GM23338 (cell line): ENCODE measurements at regions not wholly inside any gene's neighbourhood (a gene's known extent, or its start where the extent isn't known, plus 50 kb on each side); places are given as distances from the start of the nearest gene placed in this dataset.
A peak's percentile ranks its signal among the peaks of the same experiment; 100 is the strongest.
"Not testable (repeated sequence)": the region's sequence is repeated elsewhere in the genome, so short reads cannot be mapped to it uniquely, and the experiment has no call there.

ENCODE experiments used
- ATAC-seq: fragments of 200-7000 bp; cut with Tn5 transposase; 3 replicates; pipeline ENCODE4 v1.9.1; 2020
- DNase-seq: peaks from one replicate; pipeline ENCODE4 v3.0.0-alpha.2; 2015; ENCODE audit warnings: low spot score
- H2AFZ ChIP-seq: fragments of 200-600 bp; sonication (generic); 2 replicates; pipeline ENCODE4 v1.8.0; 2016; ENCODE audit warnings: antibody characterized with exemption, mild to moderate bottlenecking, moderate library complexity
- H3F3A ChIP-seq: fragments of 200-600 bp; sonication (generic); replicated peaks from 2 replicates; pipeline ENCODE4 v1.8.0; 2017; ENCODE audit warnings: antibody characterized with exemption, mixed run types, low read depth
- H3K27ac ChIP-seq: fragments of 200-600 bp; sonication (generic); 2 replicates; pipeline ENCODE4 v1.6.1; 2016; ENCODE audit warnings: low read depth
- H3K27me3 ChIP-seq: fragments of 200-600 bp; sonication (generic); 2 replicates; pipeline ENCODE4 v1.8.0; 2016; ENCODE audit warnings: mild to moderate bottlenecking, mixed run types, moderate library complexity; ENCODE audit not compliant: insufficient read depth
- H3K36me3 ChIP-seq: fragments of 200-600 bp; sonication (generic); 2 replicates; pipeline ENCODE4 v1.8.0; 2016; ENCODE audit warnings: mild to moderate bottlenecking; ENCODE audit not compliant: insufficient read depth
- H3K4me1 ChIP-seq: fragments of 200-600 bp; sonication (generic); 2 replicates; pipeline ENCODE4 v1.8.0; 2016; ENCODE audit warnings: mild to moderate bottlenecking, moderate library complexity; ENCODE audit not compliant: insufficient read depth
- H3K4me2 ChIP-seq: fragments of 200-600 bp; sonication (generic); 2 replicates; pipeline ENCODE4 v1.7.1; 2017; ENCODE audit warnings: mixed run types
- H3K4me3 ChIP-seq: fragments of 200-600 bp; sonication (generic); 2 replicates; pipeline ENCODE4 v1.6.1; 2016; ENCODE audit warnings: mixed run types
- H3K79me2 ChIP-seq: fragments of 200-600 bp; sonication (generic); replicated peaks from 2 replicates; pipeline ENCODE4 v1.8.0; 2017; ENCODE audit warnings: mild to moderate bottlenecking; ENCODE audit not compliant: insufficient read depth
- H3K9me2 ChIP-seq: fragments of 200-600 bp; sonication (generic); 2 replicates; pipeline ENCODE4 v1.8.0; 2017; ENCODE audit not compliant: insufficient read depth
- H4K20me1 ChIP-seq: fragments of 200-600 bp; sonication (generic); replicated peaks from 2 replicates; pipeline ENCODE4 v1.8.0; 2017; ENCODE audit warnings: mild to moderate bottlenecking; ENCODE audit not compliant: insufficient read depth
- H3K27ac Mint-ChIP-seq: 2 replicates; pipeline ENCODE4 v1.8.0; 2020; ENCODE audit warnings: inconsistent platforms, mild to moderate bottlenecking, moderate library complexity, mixed read lengths
- H3K27me3 Mint-ChIP-seq: 3 replicates; pipeline ENCODE4 v1.8.0; 2022; ENCODE audit warnings: low read depth, mild to moderate bottlenecking, moderate library complexity, mixed read lengths, inconsistent platforms; ENCODE audit not compliant: insufficient read depth, poor library complexity
- H3K36me3 Mint-ChIP-seq: 3 replicates; pipeline ENCODE4 v1.8.0; 2021; ENCODE audit warnings: low read depth, mild to moderate bottlenecking, inconsistent platforms, moderate library complexity, mixed read lengths
- H3K4me1 Mint-ChIP-seq: 3 replicates; pipeline ENCODE4 v1.8.0; 2020; ENCODE audit warnings: mild to moderate bottlenecking, inconsistent platforms, mixed read lengths
- H3K4me3 Mint-ChIP-seq: 3 replicates; pipeline ENCODE4 v1.8.0; 2021; ENCODE audit warnings: moderate library complexity, mild to moderate bottlenecking, inconsistent platforms, mixed read lengths
- H3K9me3 Mint-ChIP-seq: 3 replicates; pipeline ENCODE4 v1.8.0; 2020; ENCODE audit warnings: moderate library complexity, mild to moderate bottlenecking, inconsistent platforms, mixed read lengths
- ETS1 ChIP-seq: IDR thresholded peaks from 2 replicates; pipeline ENCODE4 v1.6.1; 2016; ENCODE audit warnings: antibody characterized with exemption
- EZH2 ChIP-seq: fragments of 200-600 bp; sonication (generic); IDR thresholded peaks from one replicate; pipeline ENCODE4 v1.8.0; 2017; ENCODE audit warnings: antibody characterized with exemption, mild to moderate bottlenecking, low read depth; ENCODE audit not compliant: unreplicated experiment
- EZH2phosphoT487 ChIP-seq: fragments of 200-600 bp; sonication (generic); IDR thresholded peaks from one replicate; pipeline ENCODE4 v1.8.1; 2018; ENCODE audit warnings: antibody characterized with exemption; ENCODE audit not compliant: unreplicated experiment
- JUNB ChIP-seq: IDR thresholded peaks from one replicate; pipeline ENCODE4 v1.6.1; 2016; ENCODE audit warnings: antibody characterized with exemption; ENCODE audit not compliant: unreplicated experiment
- TF ChIP-seq, protein P1 (sequence below), 2 experiments: fragments of 200-600 bp in 1 of 2; sonication (generic) in 1 of 2; conservative IDR thresholded peaks; 2 replicates each; pipeline versions ENCODE4 v1.5.1 to v1.6.1; 2016 to 2017; ENCODE audit warnings: antibody characterized with exemption in 2 of 2, low read depth in 2 of 2, mild to moderate bottlenecking in 2 of 2, moderate library complexity in 1 of 2

DNA sequence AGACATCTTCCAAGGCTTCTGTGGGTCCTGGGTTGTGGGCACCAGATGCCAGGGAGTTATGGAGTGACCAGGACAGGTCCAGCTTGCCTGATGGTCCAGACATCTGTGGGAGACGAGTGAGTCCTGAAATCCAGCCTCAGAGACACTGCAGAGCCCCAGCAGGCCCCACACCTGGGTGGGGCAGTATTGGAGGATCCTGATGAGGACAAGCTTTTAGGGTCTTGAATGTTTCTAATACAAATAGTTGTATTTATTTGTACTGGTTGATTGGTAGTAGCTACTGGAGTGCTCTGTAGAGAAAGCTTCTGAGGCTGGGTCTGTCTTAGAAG lies 67.5 kb upstream of the PRR23C start (continued):
- TF ChIP-seq ETS1 (no peak), EZH2phosphoT487 (no peak)
- TF ChIP-seq, protein P1, sequence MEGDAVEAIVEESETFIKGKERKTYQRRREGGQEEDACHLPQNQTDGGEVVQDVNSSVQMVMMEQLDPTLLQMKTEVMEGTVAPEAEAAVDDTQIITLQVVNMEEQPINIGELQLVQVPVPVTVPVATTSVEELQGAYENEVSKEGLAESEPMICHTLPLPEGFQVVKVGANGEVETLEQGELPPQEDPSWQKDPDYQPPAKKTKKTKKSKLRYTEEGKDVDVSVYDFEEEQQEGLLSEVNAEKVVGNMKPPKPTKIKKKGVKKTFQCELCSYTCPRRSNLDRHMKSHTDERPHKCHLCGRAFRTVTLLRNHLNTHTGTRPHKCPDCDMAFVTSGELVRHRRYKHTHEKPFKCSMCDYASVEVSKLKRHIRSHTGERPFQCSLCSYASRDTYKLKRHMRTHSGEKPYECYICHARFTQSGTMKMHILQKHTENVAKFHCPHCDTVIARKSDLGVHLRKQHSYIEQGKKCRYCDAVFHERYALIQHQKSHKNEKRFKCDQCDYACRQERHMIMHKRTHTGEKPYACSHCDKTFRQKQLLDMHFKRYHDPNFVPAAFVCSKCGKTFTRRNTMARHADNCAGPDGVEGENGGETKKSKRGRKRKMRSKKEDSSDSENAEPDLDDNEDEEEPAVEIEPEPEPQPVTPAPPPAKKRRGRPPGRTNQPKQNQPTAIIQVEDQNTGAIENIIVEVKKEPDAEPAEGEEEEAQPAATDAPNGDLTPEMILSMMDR (conservative IDR thresholded peaks at IDR 0.05; ENCODE audit: low read depth in 2 of 2), result no peak

- Histone ChIP-seq H3F3A (0 out of 2 replicates have a peak, but pooled peaks cover 4% of the 10 kb centered on the region), H2AFZ (no peak overlapping the region), H3K4me2 (no peak overlapping the region), H3K79me2 (no peaks in the 10 kb centered on the region), H3K4me3 (no peak overlapping the region), H3K27me3 (peaks cover 6% of the 10 kb centered on the region; the same call in 1 of the 2 replicates), H4K20me1 (no peaks in the 10 kb centered on the region), H3K9me2 (no peaks in the 10 kb centered on the region; the same call in 1 of the 2 replicates), H3K4me1 (no peaks in the 10 kb centered on the region), H3K36me3 (no peaks in the 10 kb centered on the region), H3K27ac (no peak overlapping the region)
- TF ChIP-seq, protein P1 (conservative IDR thresholded peaks at IDR 0.05; ENCODE audit: low read depth in 2 of 2), result peak in 1 of 2 experiments; percentile 19; a peak in 1 of 4 replicates
- no peak for TF ChIP-seq EZH2
- H3K27me3 Mint-ChIP-seq, result peaks cover 2% of the 10 kb centered on the region
- H3K36me3 Mint-ChIP-seq, result no peaks in the 10 kb centered on the region
- no peak overlapping the region for H3K27ac Mint-ChIP-seq
- no peak; the same call in 2 of the 3 replicates for ATAC-seq
- no peak overlapping the region for H3K4me3 Mint-ChIP-seq
- no peaks in the 10 kb centered on the region for H3K4me1 Mint-ChIP-seq
- H3K9me3 Mint-ChIP-seq, result no peaks in the 10 kb centered on the region
- DNase-seq, result no peak
These were observed 68.7 kb upstream of the PRR23C start for GRCh38 chr3:139113231-139113992.

- TF ChIP-seq, protein P1 (conservative IDR thresholded peaks at IDR 0.05; ENCODE audit: low read depth in 2 of 2), result no peak
- TF ChIP-seq JUNB, result no peak
These were observed 69.3 kb upstream of the PRR23C start for GRCh38 chr3:139113993-139114375.

DNA sequence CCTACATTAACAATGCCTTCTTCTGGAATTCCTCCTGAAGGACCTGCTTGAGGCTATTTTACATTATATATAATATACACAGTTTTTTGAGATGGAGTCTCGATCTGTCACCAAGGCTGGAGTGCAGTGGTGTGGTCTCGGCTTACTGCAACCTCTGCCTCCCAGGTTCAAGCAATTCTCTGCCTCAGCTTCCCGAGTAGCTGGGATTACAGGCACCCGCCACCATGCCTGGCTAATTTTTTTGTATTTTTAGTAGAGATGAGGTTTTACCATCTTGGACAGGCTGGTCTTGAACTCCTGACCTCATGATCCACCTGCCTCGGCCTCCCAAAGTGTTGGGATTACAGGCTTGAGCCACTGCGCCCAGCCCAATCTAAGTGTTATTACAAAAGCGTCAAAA lies 71.9 kb upstream of the PRR23C start:
- H2AFZ ChIP-seq, H3K4me1 Mint-ChIP-seq, H4K20me1 ChIP-seq, H3K27ac ChIP-seq, DNase-seq, H3K79me2 ChIP-seq, H3K9me3 Mint-ChIP-seq, H3K36me3 ChIP-seq, H3K4me2 ChIP-seq, ATAC-seq, H3K9me2 ChIP-seq, H3K4me3 ChIP-seq, H3K27ac Mint-ChIP-seq, H3K27me3 Mint-ChIP-seq, H3K4me1 ChIP-seq, H3K36me3 Mint-ChIP-seq, H3K27me3 ChIP-seq, H3K4me3 Mint-ChIP-seq, H3F3A ChIP-seq: not testable (repeated sequence)

More at GRCh38 chr3:139113993-139114375, 69.3 kb upstream of the PRR23C start:
- Histone ChIP-seq H3K4me1 (no peaks in the 10 kb centered on the region), H3K27ac (no peak overlapping the region), H4K20me1 (no peaks in the 10 kb centered on the region), H3K27me3 (peaks cover 6% of the 10 kb centered on the region; the same call in 1 of the 2 replicates), H2AFZ (no peak overlapping the region), H3K9me2 (no peaks in the 10 kb centered on the region; the same call in 1 of the 2 replicates), H3K4me2 (no peak overlapping the region), H3K4me3 (no peak overlapping the region), H3K79me2 (no peaks in the 10 kb centered on the region), H3F3A (0 out of 2 replicates have a peak, but pooled peaks cover 4% of the 10 kb centered on the region), H3K36me3 (no peaks in the 10 kb centered on the region)
- Mint-ChIP-seq H3K36me3 (no peaks in the 10 kb centered on the region), H3K27me3 (peaks cover 2% of the 10 kb centered on the region), H3K4me1 (no peaks in the 10 kb centered on the region), H3K9me3 (no peaks in the 10 kb centered on the region), H3K4me3 (no peak overlapping the region), H3K27ac (no peak overlapping the region)
- DNase-seq (no peak), ATAC-seq (no peak)
